ENCODE measurements at regions not wholly inside any gene's neighbourhood (a gene's known extent, or its start where the extent isn't known, plus 50 kb on each side); places are given as distances from the start of the nearest gene placed in this dataset.

GRCh38 chr2:224258059-224258458, 143.8 kb downstream of the FAM124B start:
- no peak for ATAC-seq

GRCh38 chr2:224257156-224257555, 144.8 kb downstream of the FAM124B start:
- no peak overlapping the region for H3K4me3 ChIP-seq
- no peak overlapping the region for H3K27ac ChIP-seq
- ATAC-seq, result no peak
- 0 to 88% methylated on average over 1 of the region's 2 CpGs for WGBS, 2 donors (ENCODE audit: low coverage in 1 of 2)
- no peaks in the 10 kb centered on the region for H3K36me3 ChIP-seq
- no peaks in the 10 kb centered on the region for H3K27me3 ChIP-seq
- peaks cover 0 to 11% (median 0%) of the 10 kb centered on the region in 3 donors for H3K4me1 ChIP-seq
- H3K9me3 ChIP-seq, result no peaks in the 10 kb centered on the region
- TF ChIP-seq CTCF (IDR thresholded peaks at IDR 0.05) (no peak), POLR2AphosphoS5 (IDR thresholded peaks at IDR 0.05) (no peak), POLR2A (IDR thresholded peaks at IDR 0.05) (no peak), EP300 (IDR thresholded peaks at IDR 0.05) (no peak)

More at GRCh38 chr2:224258059-224258458, 143.8 kb downstream of the FAM124B start:
- WGBS, 2 donors (ENCODE audit: low coverage in 1 of 2), result 86 to 88% methylated on average over 2 of the region's 2 CpGs
- Histone ChIP-seq H3K9me3 (no peaks in the 10 kb centered on the region), H3K27me3 (no peaks in the 10 kb centered on the region), H3K4me1 (peaks cover 0 to 11% (median 0%) of the 10 kb centered on the region in 3 donors), H3K4me3 (no peak overlapping the region), H3K36me3 (no peaks in the 10 kb centered on the region), H3K27ac (no peak overlapping the region)
- TF ChIP-seq POLR2AphosphoS5 (IDR thresholded peaks at IDR 0.05), result no peak

GRCh38 chr2:224253464-224253863, 148.4 kb downstream of the FAM124B start:
- no peaks in the 10 kb centered on the region for H3K4me1 ChIP-seq
- ATAC-seq, result no peak
- 82% methylated on average over 1 of the region's 1 CpG; no CpG with 5 or more reads in 1 of the 2 donors for WGBS, 2 donors (ENCODE audit: low coverage in 1 of 2)
- no peak overlapping the region for H3K4me3 ChIP-seq
- TF ChIP-seq POLR2AphosphoS5 (IDR thresholded peaks at IDR 0.05) (no peak), CTCF (IDR thresholded peaks at IDR 0.05) (no peak), POLR2A (IDR thresholded peaks at IDR 0.05) (no peak), EP300 (IDR thresholded peaks at IDR 0.05) (no peak)
- no peaks in the 10 kb centered on the region for H3K27me3 ChIP-seq
- no peak overlapping the region for H3K27ac ChIP-seq
- no peaks in the 10 kb centered on the region for H3K9me3 ChIP-seq
- no peaks in the 10 kb centered on the region for H3K36me3 ChIP-seq

- H3K36me3 ChIP-seq, result no peaks in the 10 kb centered on the region
- H3K4me3 ChIP-seq, result no peak overlapping the region
- no peaks in the 10 kb centered on the region for H3K27me3 ChIP-seq
- no peaks in the 10 kb centered on the region for H3K9me3 ChIP-seq
- H3K27ac ChIP-seq, result no peak overlapping the region
- H3K4me1 ChIP-seq, result no peaks in the 10 kb centered on the region
- TF ChIP-seq EP300 (IDR thresholded peaks at IDR 0.05) (no peak), POLR2A (IDR thresholded peaks at IDR 0.05) (no peak), POLR2AphosphoS5 (IDR thresholded peaks at IDR 0.05) (no peak), CTCF (IDR thresholded peaks at IDR 0.05) (no peak)
- ATAC-seq, result no peak
Measured at GRCh38 chr2:224252631-224253030, 149.3 kb downstream of the FAM124B start.

GRCh38 chr2:224248944-224249371, 152.9 kb downstream of the FAM124B start:
- 74 to 86% methylated on average over 1 of the region's 1 CpG for WGBS, 2 donors (ENCODE audit: low coverage in 1 of 2)
- no peak for TF ChIP-seq CTCF (IDR thresholded peaks at IDR 0.05)
- TF ChIP-seq POLR2A (IDR thresholded peaks at IDR 0.05), result no peak
- no peak for TF ChIP-seq EP300 (IDR thresholded peaks at IDR 0.05)
- no peak for TF ChIP-seq POLR2AphosphoS5 (IDR thresholded peaks at IDR 0.05)
- no peaks in the 10 kb centered on the region for H3K27me3 ChIP-seq
- H3K4me1 ChIP-seq, result no peaks in the 10 kb centered on the region
- H3K9me3 ChIP-seq, result no peaks in the 10 kb centered on the region
- H3K27ac ChIP-seq, result no peak overlapping the region
- no peak overlapping the region for H3K4me3 ChIP-seq
- no peak for ATAC-seq
- no peaks in the 10 kb centered on the region for H3K36me3 ChIP-seq

Measured in gastroesophageal sphincter (tissue), 4 donors.